ENCODE measurements at regions not wholly inside any gene's neighbourhood (a gene's known extent, or its start where the extent isn't known, plus 50 kb on each side); places are given as distances from the start of the nearest gene placed in this dataset.

DNA sequence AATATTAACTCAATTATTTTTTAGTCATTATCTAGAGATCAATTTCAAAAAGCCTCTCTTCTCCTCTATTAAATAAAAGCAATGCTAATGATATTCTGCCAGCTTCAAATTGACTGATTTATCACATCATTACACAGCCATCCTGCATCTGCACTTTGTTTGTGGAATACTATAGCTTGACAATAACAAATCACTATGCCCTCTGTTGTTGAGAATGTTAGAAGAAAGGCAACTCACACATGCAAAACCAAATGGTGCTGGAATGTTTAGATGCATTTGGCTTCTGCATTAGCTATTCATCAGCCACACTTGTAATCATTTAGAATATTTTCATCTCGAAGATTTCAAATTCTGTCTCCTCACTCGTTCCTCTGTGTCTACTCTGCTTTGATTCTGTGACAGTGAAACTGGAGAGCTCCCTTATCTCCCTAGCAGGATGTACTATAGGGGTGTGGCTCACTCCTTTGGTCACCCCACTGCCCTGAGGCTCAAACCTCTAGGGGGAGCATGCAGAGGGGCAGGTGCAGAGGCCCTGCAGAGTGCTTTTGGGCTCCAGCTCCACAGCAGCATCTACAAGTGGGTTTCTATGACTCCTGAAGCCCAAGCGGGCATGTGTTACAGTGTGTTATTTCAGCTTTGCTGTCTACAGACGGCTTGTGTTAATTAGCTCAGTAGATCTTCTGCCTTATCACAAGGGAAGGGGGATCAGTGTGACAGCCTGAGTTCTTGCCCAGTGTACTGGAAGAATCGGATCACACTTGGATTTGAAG, 454.1 kb upstream of the BCHE start:
- no peak overlapping the region for H3K4me3 Mint-ChIP-seq
- no peaks in the 10 kb centered on the region for H3K4me1 Mint-ChIP-seq
- H3K36me3 Mint-ChIP-seq (ENCODE audit: low read depth) = no peaks in the 10 kb centered on the region
- no peaks in the 10 kb centered on the region for H3K27me3 Mint-ChIP-seq (ENCODE audit: low read depth)
- no peak overlapping the region for H3K27ac Mint-ChIP-seq
- no peak for TF ChIP-seq CTCF (IDR thresholded peaks at IDR 0.05; ENCODE audit: unreplicated experiment in 3 of 3)
- H3K9me3 Mint-ChIP-seq = no peaks in the 10 kb centered on the region

GRCh38 chr3:166285001-166285400, 447.8 kb upstream of the BCHE start:
- no peak overlapping the region for H3K27ac Mint-ChIP-seq
- H3K9me3 Mint-ChIP-seq = no peaks in the 10 kb centered on the region
- TF ChIP-seq CTCF (IDR thresholded peaks at IDR 0.05; ENCODE audit: unreplicated experiment in 3 of 3) = no peak
- no peaks in the 10 kb centered on the region for H3K27me3 Mint-ChIP-seq (ENCODE audit: low read depth)
- H3K4me3 Mint-ChIP-seq = no peak overlapping the region
- H3K36me3 Mint-ChIP-seq (ENCODE audit: low read depth) = no peaks in the 10 kb centered on the region
- no peaks in the 10 kb centered on the region for H3K4me1 Mint-ChIP-seq

GRCh38 chr3:166283840-166284239, 446.6 kb upstream of the BCHE start:
- H3K27ac Mint-ChIP-seq = peak overlapping the region in 2 of 3 experiments; percentile 15 to 17
- no peaks in the 10 kb centered on the region for H3K27me3 Mint-ChIP-seq (ENCODE audit: low read depth)
- no peaks in the 10 kb centered on the region for H3K9me3 Mint-ChIP-seq
- H3K4me1 Mint-ChIP-seq = no peaks in the 10 kb centered on the region
- no peak for TF ChIP-seq CTCF (IDR thresholded peaks at IDR 0.05; ENCODE audit: unreplicated experiment in 3 of 3)
- no peaks in the 10 kb centered on the region for H3K36me3 Mint-ChIP-seq (ENCODE audit: low read depth)
- no peak overlapping the region for H3K4me3 Mint-ChIP-seq

- H3K27me3 Mint-ChIP-seq (ENCODE audit: low read depth) = no peaks in the 10 kb centered on the region
- no peak for TF ChIP-seq CTCF (IDR thresholded peaks at IDR 0.05; ENCODE audit: unreplicated experiment in 3 of 3)
- no peaks in the 10 kb centered on the region for H3K4me1 Mint-ChIP-seq
- no peaks in the 10 kb centered on the region for H3K36me3 Mint-ChIP-seq (ENCODE audit: low read depth)
- peak overlapping the region; percentile 35 to 66 (median 63) for H3K27ac Mint-ChIP-seq
- H3K4me3 Mint-ChIP-seq = no peak overlapping the region
- H3K9me3 Mint-ChIP-seq = no peaks in the 10 kb centered on the region
Observed at GRCh38 chr3:166282931-166283330, 445.7 kb upstream of the BCHE start.

DNA sequence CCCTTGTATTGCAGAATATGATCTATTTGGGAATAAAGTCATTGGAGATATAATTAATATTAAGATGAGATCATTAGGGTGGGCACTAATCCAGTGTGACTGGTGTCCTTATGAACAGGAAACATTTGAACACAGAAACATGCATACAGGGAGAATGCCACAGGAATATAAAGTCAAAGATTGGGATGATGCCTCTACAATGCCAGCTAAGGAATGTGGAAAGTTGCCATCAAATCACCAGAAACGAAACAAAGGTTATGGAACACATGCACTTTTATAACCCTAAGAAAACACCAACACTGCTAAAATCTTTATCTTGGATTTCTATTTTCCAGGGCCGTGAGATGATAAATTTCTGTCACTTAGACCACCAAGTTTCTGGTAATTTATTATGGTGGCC, 442.4 kb upstream of the BCHE start:
- H3K27me3 Mint-ChIP-seq (ENCODE audit: low read depth) = no peaks in the 10 kb centered on the region
- H3K4me1 Mint-ChIP-seq = no peaks in the 10 kb centered on the region
- no peak overlapping the region for H3K4me3 Mint-ChIP-seq
- H3K9me3 Mint-ChIP-seq = no peaks in the 10 kb centered on the region
- TF ChIP-seq CTCF (IDR thresholded peaks at IDR 0.05; ENCODE audit: unreplicated experiment in 3 of 3) = no peak
- H3K36me3 Mint-ChIP-seq (ENCODE audit: low read depth) = no peaks in the 10 kb centered on the region
- H3K27ac Mint-ChIP-seq = no peak overlapping the region

- H3K27me3 Mint-ChIP-seq (ENCODE audit: low read depth) = no peaks in the 10 kb centered on the region
- H3K4me3 Mint-ChIP-seq = no peak overlapping the region
- H3K27ac Mint-ChIP-seq = no peak overlapping the region
- no peaks in the 10 kb centered on the region for H3K4me1 Mint-ChIP-seq
- no peaks in the 10 kb centered on the region for H3K9me3 Mint-ChIP-seq
- no peaks in the 10 kb centered on the region for H3K36me3 Mint-ChIP-seq (ENCODE audit: low read depth)
- TF ChIP-seq CTCF (IDR thresholded peaks at IDR 0.05; ENCODE audit: unreplicated experiment in 3 of 3) = no peak
Observed at GRCh38 chr3:166275024-166275390, 437.8 kb upstream of the BCHE start.

Measured in nephron (organoid).